SU-DHL-6 (cell line): ENCODE measurements at regions not wholly inside any gene's neighbourhood (a gene's known extent, or its start where the extent isn't known, plus 50 kb on each side); places are given as distances from the start of the nearest gene placed in this dataset.

Experiments used
- H2AFZ ChIP-seq: fragments of 200-600 bp; sonication (generic); 2 replicates; pipeline ENCODE4 v1.6.1; 2014; ENCODE audit warnings: low read depth, mild to moderate bottlenecking, moderate library complexity, mixed read lengths, antibody characterized with exemption, low read length; ENCODE audit not compliant: severe bottlenecking
- H3F3A ChIP-seq: fragments of 200-600 bp; shearing (Covaris generic); 2 replicates; pipeline ENCODE4 v1.6.0; 2016; ENCODE audit warnings: antibody characterized with exemption, mild to moderate bottlenecking; ENCODE audit not compliant: insufficient read depth
- H3K27ac ChIP-seq: fragments of 200-600 bp; sonication (generic); 2 replicates; pipeline ENCODE4 v1.5.1; 2016; ENCODE audit warnings: low read depth, mild to moderate bottlenecking, low read length, moderate library complexity, mixed read lengths
- H3K27me3 ChIP-seq: fragments of 200-600 bp; sonication (generic), shearing (Covaris generic); 2 replicates; pipeline ENCODE4 v1.6.0; 2014; ENCODE audit warnings: mild to moderate bottlenecking, low read length
- H3K36me3 ChIP-seq: fragments of 200-600 bp; sonication (generic); 2 replicates; pipeline ENCODE4 v1.6.1; 2014; ENCODE audit warnings: mild to moderate bottlenecking, low read length, mixed read lengths
- H3K4me2 ChIP-seq: fragments of 300-600, 200-600 bp; shearing (Covaris generic), sonication (generic); 2 replicates; pipeline ENCODE4 v1.6.0; 2014; ENCODE audit warnings: low read length, low read depth, mild to moderate bottlenecking; ENCODE audit not compliant: poor library complexity, severe bottlenecking
- H3K4me3 ChIP-seq: fragments of 200-600 bp; sonication (generic); 2 replicates; pipeline ENCODE4 v1.5.1; 2014; ENCODE audit warnings: antibody characterized with exemption, low read length, mild to moderate bottlenecking, mixed read lengths; ENCODE audit not compliant: insufficient read depth, poor library complexity, severe bottlenecking
- H3K79me2 ChIP-seq: fragments of 200-600 bp; sonication (generic); 2 replicates; pipeline ENCODE4 v1.6.1; 2014; ENCODE audit warnings: mild to moderate bottlenecking, low read length, moderate library complexity; ENCODE audit not compliant: insufficient read depth
- H3K9ac ChIP-seq: fragments of 200-600 bp; sonication (generic); 2 replicates; pipeline ENCODE4 v1.7.0; 2014; ENCODE audit warnings: mild to moderate bottlenecking, low read length
- H3K9me2 ChIP-seq: fragments of 200-600 bp; sonication (generic); replicated peaks from 2 replicates; pipeline ENCODE4 v1.6.1; 2014; ENCODE audit warnings: low read length; ENCODE audit not compliant: insufficient read depth
- H3K9me3 ChIP-seq: fragments of 200-600 bp; sonication (generic); 2 replicates; pipeline ENCODE4 v1.6.1; 2014; ENCODE audit warnings: low read length, mixed read lengths; ENCODE audit not compliant: insufficient read depth
- H4K20me1 ChIP-seq: fragments of 200-600 bp; sonication (generic); 2 replicates; pipeline ENCODE4 v1.6.1; 2014; ENCODE audit warnings: low read depth, mild to moderate bottlenecking, antibody characterized with exemption, low read length, moderate library complexity, mixed read lengths
- CTCF ChIP-seq: fragments of 200-600 bp; sonication (generic); IDR thresholded peaks from one replicate; pipeline ENCODE4 v1.5.1; 2017; ENCODE audit warnings: antibody characterized with exemption, mild to moderate bottlenecking, low read length, moderate library complexity; ENCODE audit not compliant: insufficient read depth, poor library complexity, severe bottlenecking
- EZH2phosphoT487 ChIP-seq: fragments of 200-600 bp; sonication (generic), shearing (Covaris generic); conservative IDR thresholded peaks from 2 replicates; pipeline ENCODE4 v1.6.1; 2018; ENCODE audit warnings: mild to moderate bottlenecking, antibody characterized with exemption, low read length, moderate library complexity, mixed read lengths

GRCh38 chr2:192577706-192578105, 383.0 kb upstream of the TMEFF2 start:
- H3K9ac ChIP-seq, result no peak overlapping the region
- no peaks in the 10 kb centered on the region for H3F3A ChIP-seq
- no peaks in the 10 kb centered on the region for H3K79me2 ChIP-seq
- TF ChIP-seq CTCF (no peak), EZH2phosphoT487 (no peak)
- H3K9me3 ChIP-seq, result no peaks in the 10 kb centered on the region
- H3K27ac ChIP-seq, result no peak overlapping the region
- H3K4me2 ChIP-seq, result no peak overlapping the region
- H4K20me1 ChIP-seq, result no peaks in the 10 kb centered on the region
- H3K4me3 ChIP-seq, result no peak overlapping the region
- no peak overlapping the region for H2AFZ ChIP-seq
- no peaks in the 10 kb centered on the region for H3K9me2 ChIP-seq
- H3K27me3 ChIP-seq, result no peaks in the 10 kb centered on the region
- H3K36me3 ChIP-seq, result no peaks in the 10 kb centered on the region

- Histone ChIP-seq H2AFZ (no peak overlapping the region), H3K4me2 (no peak overlapping the region), H4K20me1 (no peaks in the 10 kb centered on the region), H3K27ac (no peak overlapping the region), H3F3A (no peaks in the 10 kb centered on the region), H3K79me2 (no peaks in the 10 kb centered on the region), H3K36me3 (no peaks in the 10 kb centered on the region), H3K9me3 (no peaks in the 10 kb centered on the region), H3K9me2 (no peaks in the 10 kb centered on the region), H3K9ac (no peak overlapping the region), H3K4me3 (no peak overlapping the region), H3K27me3 (no peaks in the 10 kb centered on the region)
- TF ChIP-seq EZH2phosphoT487, result no peak
- no peak for TF ChIP-seq CTCF
Observed at GRCh38 chr2:192574552-192574951, 379.8 kb upstream of the TMEFF2 start.

GRCh38 chr2:192571636-192572035, 376.9 kb upstream of the TMEFF2 start:
- H2AFZ ChIP-seq, result no peak overlapping the region
- no peak for TF ChIP-seq CTCF
- no peak for TF ChIP-seq EZH2phosphoT487

GRCh38 chr2:192570788-192571187, 376.1 kb upstream of the TMEFF2 start:
- no peak overlapping the region for H2AFZ ChIP-seq
- H3K79me2 ChIP-seq, result no peaks in the 10 kb centered on the region
- no peaks in the 10 kb centered on the region for H3F3A ChIP-seq
- H3K36me3 ChIP-seq, result no peaks in the 10 kb centered on the region
- H4K20me1 ChIP-seq, result no peaks in the 10 kb centered on the region
- no peak overlapping the region for H3K9ac ChIP-seq
- no peaks in the 10 kb centered on the region for H3K9me3 ChIP-seq
- H3K4me2 ChIP-seq, result no peak overlapping the region
- H3K27me3 ChIP-seq, result no peaks in the 10 kb centered on the region
- no peaks in the 10 kb centered on the region for H3K9me2 ChIP-seq
- H3K27ac ChIP-seq, result no peak overlapping the region
- H3K4me3 ChIP-seq, result no peak overlapping the region
- TF ChIP-seq EZH2phosphoT487, result no peak
- no peak for TF ChIP-seq CTCF

More at GRCh38 chr2:192571636-192572035, 376.9 kb upstream of the TMEFF2 start:
- Histone ChIP-seq H3K4me2 (no peak overlapping the region), H3K27me3 (no peaks in the 10 kb centered on the region), H4K20me1 (no peaks in the 10 kb centered on the region), H3K27ac (no peak overlapping the region), H3K9me3 (no peaks in the 10 kb centered on the region), H3K9ac (no peak overlapping the region), H3K79me2 (no peaks in the 10 kb centered on the region), H3K9me2 (no peaks in the 10 kb centered on the region), H3F3A (no peaks in the 10 kb centered on the region), H3K36me3 (no peaks in the 10 kb centered on the region), H3K4me3 (no peak overlapping the region)
